Endothelial cell of umbilical vein (primary cell): ENCODE measurements at regions not wholly inside any gene's neighbourhood (a gene's known extent, or its start where the extent isn't known, plus 50 kb on each side); places are given as distances from the start of the nearest gene placed in this dataset.

Experiments
- BruUV-seq: library from RNA; stranded (reverse); fragments of 400-500 nt; replicated peaks from 2 replicates; lab custom pipeline; 2021; lab: Mats Ljungman, UMichigan
- CTCF ChIA-PET: fragments of 300-600, 350-600 bp; sonication (Branson Sonifier 250); formaldehyde crosslinking; loops from one replicate; lab custom pipeline; 2021; ENCODE audit warnings: antibody characterized with exemption, inconsistent platforms; lab: Charles Lee
- POLR2A ChIA-PET: fragments of 300-600, 350-600 bp; sonication (Branson Sonifier 250); formaldehyde crosslinking; loops from one replicate; lab custom pipeline; 2021; ENCODE audit warnings: antibody characterized with exemption, inconsistent platforms; lab: Charles Lee
- DNase-seq: peaks from one replicate; pipeline ENCODE4 v3.0.0-alpha.2; 2011; ENCODE audit warnings: low read depth, low spot score
- FAIRE-seq: peaks from 2 replicates; lab custom pipeline; 2011; peaks lifted over from hg19 to GRCh38; lab: Jason Lieb, UNC
- H2AFZ ChIP-seq: 2 replicates; pipeline ENCODE4 v1.6.0; 2012; ENCODE audit warnings: low read depth, low read length, control low read depth, inconsistent platforms
- H3K27ac ChIP-seq: 2 replicates; pipeline ENCODE4 v1.5.1; 2011; ENCODE audit warnings: low read depth, mild to moderate bottlenecking, control low read depth, low read length, moderate library complexity; ENCODE audit not compliant: insufficient read depth
- H3K27me3 ChIP-seq, 2 experiments: 2 replicates each; pipeline versions ENCODE4 v1.6.0 to v1.6.1; 2011; ENCODE audit warnings: low read length in 2 of 2, mixed read lengths in 1 of 2; ENCODE audit not compliant: control insufficient read depth in 2 of 2, insufficient read depth in 2 of 2
- H3K36me3 ChIP-seq, 2 experiments: 2 replicates in 1 of 2; 3 replicates in 1 of 2; pipeline ENCODE4 v1.5.1; 2011; ENCODE audit warnings: low read length in 2 of 2, mild to moderate bottlenecking in 1 of 2, moderate library complexity in 1 of 2; ENCODE audit not compliant: control insufficient read depth in 2 of 2, insufficient read depth in 2 of 2; ENCODE audit errors: extremely low read depth in 1 of 2
- H3K4me1 ChIP-seq: 3 replicates; pipeline ENCODE4 v1.5.1; 2011; ENCODE audit warnings: mild to moderate bottlenecking, low read length; ENCODE audit not compliant: control insufficient read depth, insufficient read depth; ENCODE audit errors: extremely low read depth
- H3K4me2 ChIP-seq: 2 replicates; pipeline ENCODE4 v1.6.1; 2011; ENCODE audit warnings: low read length, control low read depth, mixed read lengths; ENCODE audit not compliant: insufficient read depth
- H3K4me3 ChIP-seq, 3 experiments: fragments of 200-600 bp in 1 of 3; sonication (generic), shearing (Covaris generic) in 1 of 3; replicated peaks in 1 of 3; 2 replicates each; pipeline ENCODE4 v1.5.1; 2011 to 2016; ENCODE audit warnings: control low read depth in 3 of 3, low read length in 3 of 3, mild to moderate bottlenecking in 2 of 3, inconsistent platforms in 1 of 3, low read depth in 1 of 3, moderate library complexity in 1 of 3; ENCODE audit not compliant: insufficient read depth in 1 of 3
- H3K79me2 ChIP-seq: 2 replicates; pipeline ENCODE4 v1.6.0; 2012; ENCODE audit warnings: low read length, inconsistent platforms; ENCODE audit not compliant: control insufficient read depth, insufficient read depth
- H3K9ac ChIP-seq: replicated peaks from 2 replicates; pipeline ENCODE3; 2011; ENCODE audit warnings: low read length, control low read depth; ENCODE audit not compliant: insufficient read depth; ENCODE audit errors: extremely low read depth
- H3K9me1 ChIP-seq: replicated peaks from 3 replicates; pipeline ENCODE4 v1.6.0; 2011; ENCODE audit warnings: mild to moderate bottlenecking, low read length; ENCODE audit not compliant: control insufficient read depth, insufficient read depth; ENCODE audit errors: extremely low read depth
- H3K9me3 ChIP-seq: replicated peaks from 2 replicates; pipeline ENCODE4 v1.5.1; 2012; ENCODE audit warnings: low read length, inconsistent platforms; ENCODE audit not compliant: control insufficient read depth, insufficient read depth
- H4K20me1 ChIP-seq: replicated peaks from 2 replicates; pipeline ENCODE3; 2011; ENCODE audit warnings: mild to moderate bottlenecking, low read length; ENCODE audit not compliant: control insufficient read depth, insufficient read depth; ENCODE audit errors: extremely low read depth
- CTCF ChIP-seq, 2 donors: IDR thresholded peaks; 1 replicate in 1 of 2; 2 replicates in 1 of 2; pipeline ENCODE4 v1.5.1; 2011; ENCODE audit warnings: low read length in 2 of 2, mild to moderate bottlenecking in 2 of 2, moderate library complexity in 2 of 2, control low read depth in 1 of 2, inconsistent platforms in 1 of 2, low read depth in 1 of 2; ENCODE audit not compliant: insufficient read depth in 1 of 2; ENCODE audit errors: extremely low read depth in 1 of 2
- EZH2 ChIP-seq: IDR thresholded peaks from 2 replicates; pipeline ENCODE4 v1.6.1; 2012; ENCODE audit warnings: borderline replicate concordance, low read depth, mild to moderate bottlenecking, moderate library complexity, low read length, inconsistent platforms; ENCODE audit not compliant: severe bottlenecking
- FOS ChIP-seq: IDR thresholded peaks from 2 replicates; pipeline ENCODE4 v1.6.1; 2011; ENCODE audit warnings: mild to moderate bottlenecking, low read length, moderate library complexity, borderline replicate concordance; ENCODE audit not compliant: insufficient read depth
- GATA2 ChIP-seq: IDR thresholded peaks from 2 replicates; pipeline ENCODE4 v1.7.0; 2011; ENCODE audit warnings: low read depth, mild to moderate bottlenecking, moderate library complexity, mixed read lengths, low read length; ENCODE audit not compliant: insufficient read length, insufficient read depth
- JUN ChIP-seq: IDR thresholded peaks from 2 replicates; pipeline ENCODE4 v1.6.1; 2011; ENCODE audit warnings: borderline replicate concordance, low read depth; ENCODE audit not compliant: insufficient read length, insufficient read depth
- MAX ChIP-seq: IDR thresholded peaks from 2 replicates; pipeline ENCODE4 v1.6.1; 2011; ENCODE audit not compliant: insufficient read depth, insufficient read length
- MYC ChIP-seq: IDR thresholded peaks from one replicate; pipeline ENCODE4 v1.6.1; 2011; ENCODE audit warnings: mild to moderate bottlenecking, low read depth, low read length
- POLR2A ChIP-seq: IDR thresholded peaks from 2 replicates; pipeline ENCODE4 v1.6.1; 2012; ENCODE audit warnings: low read depth, mild to moderate bottlenecking, control low read depth, low read length
- POLR2AphosphoS5 ChIP-seq: IDR thresholded peaks from 2 replicates; pipeline ENCODE4 v1.6.1; 2012; ENCODE audit warnings: low read depth, mild to moderate bottlenecking, control low read depth, low read length, moderate library complexity; ENCODE audit not compliant: insufficient read depth
- dilution Hi-C: fragments of 300-500 bp; cut with MboI; formaldehyde crosslinking; loops from one replicate; pipeline ENCODE4 v1.15.0; 2019; ENCODE audit warnings: low sequenced_read_pairs; ENCODE audit not compliant: extremely low pct_ligation_motif_present
- intact Hi-C: fragments of 100-400 bp; cut with micrococcal nuclease; formaldehyde crosslinking; loops from one replicate; pipeline ENCODE4 v1.10.0; 2022

- H3K79me2 ChIP-seq, result no peaks in the 10 kb centered on the region
These were observed 50.0 kb upstream of the ZNF827 start for GRCh38 chr4:145988628-145989027.

More at GRCh38 chr4:145988628-145989027, 50.0 kb upstream of the ZNF827 start:
- Histone ChIP-seq H2AFZ (no peak overlapping the region), H3K4me2 (no peak overlapping the region), H3K9ac (no peak overlapping the region), H4K20me1 (no peaks in the 10 kb centered on the region), H3K9me3 (no peaks in the 10 kb centered on the region), H3K36me3 (no peaks in the 10 kb centered on the region), H3K4me1 (no peaks in the 10 kb centered on the region), H3K27me3 (peaks cover 2 to 4% of the 10 kb centered on the region in 2 experiments), H3K4me3 (no peak overlapping the region), H3K9me1 (no peaks in the 10 kb centered on the region), H3K27ac (no peak overlapping the region)
- no peak for TF ChIP-seq POLR2A
- no peak for TF ChIP-seq GATA2
- no peak for TF ChIP-seq EZH2
- TF ChIP-seq CTCF (IDR thresholded peaks at IDR 0.05; ENCODE audit: extremely low read depth in 1 of 2, insufficient read depth in 1 of 2, low read depth in 1 of 2, low read length in 2 of 2), result no peak
- no peak for TF ChIP-seq FOS
- no peak for TF ChIP-seq JUN
- TF ChIP-seq POLR2AphosphoS5, result no peak
- no peak for TF ChIP-seq MAX
- TF ChIP-seq MYC, result no peak
- no TSS peak for BruUV-seq
- POLR2A ChIA-PET, result no interaction called here
- dilution Hi-C loops, result no loop called here
- DNase-seq (no peak), FAIRE-seq (no peak)
- CTCF ChIA-PET, result interaction anchor here (1.2 to 1.3 kb wide), 2 partner anchors 16 to 107 kb away, joined by 3 to 4 read pairs; no protein-coding TSS in a partner anchor
- intact Hi-C loops, result no loop called here
